ENCODE measurements at regions not wholly inside any gene's neighbourhood (a gene's known extent, or its start where the extent isn't known, plus 50 kb on each side); places are given as distances from the start of the nearest gene placed in this dataset.

GRCh38 chr5:5883562-5883961 lies 461.1 kb downstream of the ICE1 start:
- CTCF ChIA-PET, result interaction anchor here (1.6 kb wide), 1 partner anchor 386 kb away, joined by 8 read pairs; no protein-coding TSS in a partner anchor
- H3K4me3 ChIP-seq (ENCODE audit: low read depth, low read length), result no peak overlapping the region

More at GRCh38 chr5:5883562-5883961, 461.1 kb downstream of the ICE1 start:
- no peaks in the 10 kb centered on the region for H3K9me3 ChIP-seq (ENCODE audit: control insufficient read depth, insufficient read depth, low read depth, low read length)
- H3K4me1 ChIP-seq (ENCODE audit: control insufficient read depth, insufficient read depth, low read length), result no peaks in the 10 kb centered on the region
- TF ChIP-seq ZNF626 (tag by site-specific recombination; IDR thresholded peaks at IDR 0.05) (no peak), MYNN (tag by site-specific recombination; IDR thresholded peaks at IDR 0.05; ENCODE audit: borderline replicate concordance) (no peak), ZNF677 (tag by site-specific recombination; IDR thresholded peaks at IDR 0.05) (no peak), PRDM4 (tag by site-specific recombination; IDR thresholded peaks at IDR 0.05) (no peak), ZNF223 (tag by site-specific recombination; IDR thresholded peaks at IDR 0.05) (no peak), ZNF19 (tag by site-specific recombination; IDR thresholded peaks at IDR 0.05; ENCODE audit: low read depth) (no peak), ZSCAN4 (tag by site-specific recombination; IDR thresholded peaks at IDR 0.05) (no peak), ZBTB8A (tag by site-specific recombination; IDR thresholded peaks at IDR 0.05) (no peak), ZNF548 (tag by site-specific recombination; IDR thresholded peaks at IDR 0.05) (no peak), ZNF521 (tag by site-specific recombination; IDR thresholded peaks at IDR 0.05) (no peak), ZNF280D (tag by site-specific recombination; IDR thresholded peaks at IDR 0.05) (no peak), ZFP41 (tag by site-specific recombination; IDR thresholded peaks at IDR 0.05; ENCODE audit: borderline replicate concordance) (no peak), ZNF239 (tag by site-specific recombination; IDR thresholded peaks at IDR 0.05) (no peak), ZNF26 (tag by site-specific recombination; IDR thresholded peaks at IDR 0.05) (no peak), ZNF2 (tag by site-specific recombination; IDR thresholded peaks at IDR 0.05) (no peak), ZNF404 (tag by site-specific recombination; IDR thresholded peaks at IDR 0.05) (no peak)
- POLR2A ChIA-PET, result no interaction called here
- no peaks in the 10 kb centered on the region for H3K36me3 ChIP-seq (ENCODE audit: control insufficient read depth in 2 of 2, insufficient read depth in 1 of 2, low read length in 2 of 2)
- no peak overlapping the region for H3K27ac ChIP-seq (ENCODE audit: extremely low read depth, low read depth, low read length)
